ENCODE measurements at regions not wholly inside any gene's neighbourhood (a gene's known extent, or its start where the extent isn't known, plus 50 kb on each side); places are given as distances from the start of the nearest gene placed in this dataset.

DNA sequence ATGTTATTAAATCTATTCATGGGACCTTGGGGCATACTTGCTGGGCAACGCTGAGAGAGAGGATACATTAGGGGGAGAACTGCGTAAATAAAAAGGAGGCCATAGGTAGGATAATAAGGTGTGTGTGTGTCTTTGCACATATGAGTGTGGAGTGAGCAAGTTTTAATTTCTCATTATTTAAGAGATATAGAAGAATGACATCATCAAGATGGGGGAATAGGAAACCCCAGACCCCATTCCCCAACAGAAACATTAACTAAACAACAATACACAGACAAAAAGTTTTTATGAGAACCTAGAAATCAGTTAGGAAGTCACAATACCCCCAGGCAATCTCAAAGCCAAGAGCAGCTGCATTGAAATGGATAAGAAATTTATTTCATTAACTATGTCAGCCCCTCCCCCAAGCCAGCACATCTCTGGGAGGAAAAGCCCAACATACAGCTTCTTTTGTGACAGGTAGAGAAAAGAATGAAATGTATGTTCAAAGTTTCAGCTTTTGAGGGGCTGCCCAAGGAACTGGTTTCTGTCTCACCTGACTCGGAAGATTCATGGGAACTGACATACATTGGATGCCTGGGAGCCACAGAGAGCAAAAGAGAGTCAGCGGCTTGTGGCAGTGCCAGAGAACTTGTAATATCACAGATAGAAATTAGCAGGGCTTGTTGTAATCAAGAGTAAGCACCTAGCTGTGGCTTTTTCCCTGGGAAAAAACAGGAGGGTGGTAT is 234.3 kb upstream of the NFIA start:
- TF ChIP-seq, protein P1, sequence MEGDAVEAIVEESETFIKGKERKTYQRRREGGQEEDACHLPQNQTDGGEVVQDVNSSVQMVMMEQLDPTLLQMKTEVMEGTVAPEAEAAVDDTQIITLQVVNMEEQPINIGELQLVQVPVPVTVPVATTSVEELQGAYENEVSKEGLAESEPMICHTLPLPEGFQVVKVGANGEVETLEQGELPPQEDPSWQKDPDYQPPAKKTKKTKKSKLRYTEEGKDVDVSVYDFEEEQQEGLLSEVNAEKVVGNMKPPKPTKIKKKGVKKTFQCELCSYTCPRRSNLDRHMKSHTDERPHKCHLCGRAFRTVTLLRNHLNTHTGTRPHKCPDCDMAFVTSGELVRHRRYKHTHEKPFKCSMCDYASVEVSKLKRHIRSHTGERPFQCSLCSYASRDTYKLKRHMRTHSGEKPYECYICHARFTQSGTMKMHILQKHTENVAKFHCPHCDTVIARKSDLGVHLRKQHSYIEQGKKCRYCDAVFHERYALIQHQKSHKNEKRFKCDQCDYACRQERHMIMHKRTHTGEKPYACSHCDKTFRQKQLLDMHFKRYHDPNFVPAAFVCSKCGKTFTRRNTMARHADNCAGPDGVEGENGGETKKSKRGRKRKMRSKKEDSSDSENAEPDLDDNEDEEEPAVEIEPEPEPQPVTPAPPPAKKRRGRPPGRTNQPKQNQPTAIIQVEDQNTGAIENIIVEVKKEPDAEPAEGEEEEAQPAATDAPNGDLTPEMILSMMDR (conservative IDR thresholded peaks at IDR 0.05 in 1 of 2, IDR thresholded peaks at IDR 0.05 in 1 of 2; ENCODE audit: low read depth in 1 of 2, low read length in 2 of 2), result no peak
- no peak for TF ChIP-seq EZH2 (IDR thresholded peaks at IDR 0.05; ENCODE audit: low read length, missing control alignments)

All from fibroblast of lung (primary cell).